NCI-H524 (cell line): ENCODE measurements at regions not wholly inside any gene's neighbourhood (a gene's known extent, or its start where the extent isn't known, plus 50 kb on each side); places are given as distances from the start of the nearest gene placed in this dataset.
"Not testable (repeated sequence)": the region's sequence is repeated elsewhere in the genome, so short reads cannot be mapped to it uniquely, and the experiment has no call there.

Experiments used
- DNase-seq, 2 experiments: peaks; one replicate each; lab custom pipeline; 2025; lab: John Stamatoyannopoulos, UW

- no peak for DNase-seq
These were observed 310.2 kb downstream of the ZNF536 start for GRCh38 chr19:30682146-30682998.

GRCh38 chr19:30681162-30682100 lies 309.2 kb downstream of the ZNF536 start:
- no peak for DNase-seq

GRCh38 chr19:30680399-30680798 lies 308.2 kb downstream of the ZNF536 start:
- DNase-seq, result not testable (repeated sequence)

DNA sequence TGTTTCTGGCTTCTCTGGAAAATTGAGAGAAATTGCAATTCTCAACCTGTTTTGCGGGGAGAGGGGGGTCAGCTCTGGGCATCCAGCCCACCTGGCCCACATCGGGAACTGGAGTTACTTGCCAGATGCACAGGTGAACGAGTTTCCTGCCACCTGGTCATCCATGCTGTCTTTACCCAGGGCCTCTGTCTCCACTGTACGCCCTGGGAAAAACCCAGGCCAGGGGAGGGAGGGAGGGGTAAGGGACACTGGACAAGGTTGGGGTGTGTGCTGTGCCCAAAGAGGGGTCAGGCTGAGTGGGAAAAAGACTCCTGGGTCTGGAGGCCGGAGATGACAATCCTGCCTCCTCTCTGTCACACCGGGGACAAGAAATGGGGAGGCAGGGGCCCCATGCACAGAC lies 307.6 kb downstream of the ZNF536 start:
- no peak for DNase-seq

GRCh38 chr19:30679153-30679702 lies 307.0 kb downstream of the ZNF536 start:
- no peak for DNase-seq

DNA sequence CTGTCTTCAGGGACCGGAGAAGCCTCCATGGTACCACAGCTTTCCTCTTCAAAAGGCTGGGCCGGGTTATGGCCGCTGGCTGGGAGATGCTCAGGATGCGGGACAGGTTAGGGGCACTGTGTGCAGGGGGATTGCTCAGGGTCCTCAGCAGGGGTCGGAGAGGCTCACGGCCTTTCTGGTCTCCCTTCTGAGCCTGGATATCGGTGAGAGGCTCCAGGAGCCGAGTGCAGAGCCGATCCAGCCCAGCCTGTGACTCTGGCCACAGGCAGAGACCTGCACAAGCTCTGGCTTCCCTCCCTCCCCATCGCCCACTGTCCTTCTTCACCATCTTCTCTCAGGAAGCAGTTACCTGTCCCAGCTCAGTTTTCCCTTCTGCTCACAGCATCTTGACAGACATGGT lies 306.0 kb downstream of the ZNF536 start:
- no peak for DNase-seq

GRCh38 chr19:30677702-30678101 lies 305.5 kb downstream of the ZNF536 start:
- DNase-seq, result no peak

DNA sequence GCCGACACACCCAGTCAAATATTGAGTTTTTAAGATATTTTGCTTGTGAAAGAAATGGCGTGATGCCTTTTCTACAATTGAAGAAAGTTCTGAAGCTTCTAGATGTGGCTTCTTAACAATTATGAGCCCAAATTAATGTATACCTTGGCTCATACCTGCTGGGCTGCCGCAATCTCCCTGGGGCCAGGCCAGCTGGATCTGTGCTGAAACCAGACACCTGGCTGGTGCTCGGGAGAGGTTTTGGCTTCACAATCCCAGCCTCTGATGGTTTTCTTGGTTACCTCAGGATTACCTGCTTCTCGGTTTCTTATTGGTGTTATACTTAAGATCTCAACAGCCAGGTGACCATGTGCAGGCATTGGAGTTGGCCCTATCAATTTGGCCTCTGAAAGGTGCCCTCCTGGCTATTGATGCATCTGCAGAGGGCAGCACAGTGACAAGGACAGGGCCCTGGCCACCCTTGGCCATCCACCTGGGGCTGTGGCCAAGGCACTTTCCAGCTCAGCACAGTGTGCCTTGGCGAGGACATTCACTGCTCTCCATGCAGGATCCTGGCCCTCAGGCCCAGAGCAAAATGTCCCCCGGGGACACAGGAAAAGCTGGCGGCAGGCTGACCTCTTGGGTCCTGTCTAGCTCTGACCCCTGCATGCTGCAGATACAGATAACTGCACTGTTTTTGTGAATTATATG lies 305.0 kb downstream of the ZNF536 start:
- no peak for DNase-seq

DNA sequence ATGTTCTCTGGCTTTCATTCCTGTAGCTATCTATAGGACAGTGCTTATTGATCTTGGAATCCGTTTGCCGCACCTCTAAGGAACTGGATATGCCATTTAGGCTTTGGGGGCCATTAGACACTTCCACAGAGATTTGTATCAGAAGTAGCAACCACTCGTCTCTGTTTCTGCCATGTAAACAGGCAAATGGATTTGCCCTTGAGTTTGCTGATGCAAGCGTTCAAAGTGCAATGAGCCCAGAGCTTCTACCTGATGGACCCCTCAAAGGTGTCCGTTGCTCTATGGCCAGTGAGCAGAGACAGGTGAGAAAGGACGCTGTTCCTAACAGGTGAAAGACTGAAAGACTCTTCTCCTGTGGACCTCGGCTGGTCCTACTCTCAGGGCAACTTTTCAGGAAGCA lies 302.9 kb downstream of the ZNF536 start:
- DNase-seq, result no peak

DNA sequence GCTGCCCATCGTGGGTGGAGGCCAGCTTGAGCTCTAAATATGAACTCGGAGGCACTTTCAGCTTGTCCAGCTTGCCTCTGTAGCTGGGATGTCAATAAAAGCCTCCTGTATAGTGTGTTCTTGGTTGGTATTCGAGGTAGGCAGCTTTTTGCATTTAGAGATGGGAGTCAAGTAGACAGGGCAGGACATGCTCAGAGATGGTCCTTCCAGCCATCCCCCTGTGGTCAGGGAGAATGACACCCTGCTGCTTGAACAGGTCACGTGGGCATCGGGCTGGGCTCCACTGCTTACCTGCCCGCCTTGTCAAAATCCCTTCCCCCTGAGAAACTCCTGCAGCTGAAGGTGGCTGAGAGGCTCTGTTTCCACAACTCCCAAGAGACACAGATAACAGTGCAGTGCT lies 302.5 kb downstream of the ZNF536 start:
- no peak for DNase-seq

DNA sequence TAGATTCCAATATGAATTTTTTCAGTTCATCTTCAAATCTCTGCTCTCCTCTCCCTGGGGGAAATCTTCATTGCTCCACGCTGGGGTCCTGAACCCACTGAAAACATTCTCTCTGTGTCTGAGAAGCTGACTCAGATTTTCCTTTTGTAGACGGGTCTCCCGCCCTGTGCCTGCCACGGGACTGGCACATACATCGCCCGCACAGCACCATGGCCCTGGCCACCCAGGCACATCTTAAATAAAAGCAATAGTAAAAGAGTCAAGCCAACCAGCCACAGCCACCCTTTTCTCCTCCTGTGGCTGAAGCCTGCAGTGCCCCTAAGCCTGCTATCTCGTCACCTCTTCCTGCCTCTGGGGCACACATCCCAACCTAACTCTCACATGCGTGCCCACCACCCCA lies 301.2 kb downstream of the ZNF536 start:
- DNase-seq, result no peak

GRCh38 chr19:30672926-30673325 lies 300.7 kb downstream of the ZNF536 start:
- no peak for DNase-seq

DNA sequence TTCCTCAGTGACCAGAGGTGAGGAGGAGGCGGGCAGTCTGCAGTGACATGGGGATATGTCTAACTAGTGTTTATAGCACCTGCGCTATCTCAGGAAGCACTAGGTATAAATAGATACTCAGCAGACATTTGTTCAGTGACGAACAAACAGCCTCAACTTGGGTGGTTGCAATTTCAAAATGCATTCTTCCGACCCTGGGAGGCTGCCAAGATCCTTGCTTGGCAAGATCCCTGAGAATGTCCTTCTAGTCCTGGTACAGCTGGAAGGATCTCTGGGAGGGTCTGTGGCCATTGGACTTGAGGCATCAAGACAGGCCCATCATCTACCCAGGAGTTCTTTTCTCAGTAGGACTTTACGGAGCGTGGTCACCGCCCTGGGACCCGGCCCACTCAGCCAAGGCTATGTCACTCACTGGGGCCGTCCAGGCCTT lies 299.5 kb downstream of the ZNF536 start:
- no peak for DNase-seq

DNA sequence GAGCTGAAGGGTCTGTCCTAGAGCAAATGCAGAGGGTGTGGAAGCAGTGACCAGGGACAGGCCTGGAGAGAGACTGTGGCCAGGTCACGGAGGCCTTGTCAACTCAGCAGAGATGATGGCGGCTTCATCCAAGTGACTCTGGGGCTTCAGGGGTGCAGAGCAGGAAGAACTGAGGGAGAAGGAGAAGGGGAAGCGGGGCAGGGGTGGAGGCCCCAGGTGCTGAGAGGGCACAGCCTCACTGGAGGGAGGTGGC lies 299.1 kb downstream of the ZNF536 start:
- DNase-seq, result no peak

GRCh38 chr19:30670562-30671366 lies 298.6 kb downstream of the ZNF536 start:
- no peak for DNase-seq

GRCh38 chr19:30670011-30670329 lies 297.8 kb downstream of the ZNF536 start:
- DNase-seq, result no peak

DNA sequence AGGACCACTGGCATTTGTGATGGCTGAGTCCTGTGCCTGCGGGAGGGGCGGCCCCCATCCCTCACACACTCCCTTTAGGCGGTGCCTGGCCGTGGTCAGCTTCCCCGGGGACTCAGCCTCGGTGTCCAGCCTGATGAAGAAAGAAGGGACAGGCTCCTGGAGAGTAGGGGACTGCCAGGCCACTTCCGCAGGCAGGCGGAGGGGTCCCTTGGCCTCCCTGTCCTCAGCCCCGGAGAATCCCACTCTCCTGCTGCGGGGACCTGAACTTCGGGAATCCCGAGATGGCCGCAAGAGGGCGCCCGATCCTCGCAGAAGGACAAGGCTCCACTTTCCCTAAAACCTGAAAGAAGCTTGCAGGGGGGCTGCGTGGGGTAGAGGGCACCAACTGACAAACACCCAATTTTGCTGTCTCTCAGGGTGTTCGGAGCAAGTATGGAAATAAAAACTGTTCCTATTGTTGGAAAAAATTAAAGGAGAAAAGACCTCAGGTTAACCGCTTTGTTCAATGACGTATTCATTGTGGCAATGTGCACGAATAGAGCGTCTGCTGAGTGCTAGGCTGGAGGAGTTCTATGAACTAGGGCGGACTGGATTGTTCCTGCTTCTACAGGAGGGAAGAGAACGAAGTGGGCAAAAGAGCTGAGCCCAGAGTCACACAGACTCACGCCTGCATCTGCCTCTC lies 297.3 kb downstream of the ZNF536 start:
- peak in 1 of 2 experiments; percentile 45 for DNase-seq

- no peak for DNase-seq
These were observed 296.5 kb downstream of the ZNF536 start for GRCh38 chr19:30668521-30669155.

- DNase-seq, result no peak
These were observed 295.6 kb downstream of the ZNF536 start for GRCh38 chr19:30667746-30668145.

DNA sequence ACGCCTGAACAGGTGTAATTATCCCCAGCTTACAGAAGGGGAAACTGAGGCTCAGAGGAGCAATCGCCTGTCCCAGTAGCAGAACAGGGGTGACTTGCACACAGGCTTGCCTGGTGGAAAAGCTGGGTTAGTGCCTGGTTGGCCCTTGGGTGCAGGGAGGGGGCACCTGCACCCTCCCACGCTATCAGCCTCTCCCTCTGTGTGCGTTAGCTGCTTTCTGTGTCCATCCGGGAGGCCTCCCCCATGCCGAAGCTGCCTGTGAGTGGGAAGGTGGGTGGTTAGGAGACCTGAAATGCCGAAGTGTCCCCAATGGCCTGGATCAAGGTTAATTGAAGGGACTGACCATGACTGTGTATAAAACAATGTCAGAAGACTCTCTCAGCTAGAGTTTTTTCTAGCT lies 295.0 kb downstream of the ZNF536 start:
- no peak for DNase-seq
